Liver (tissue), 8 donors: ENCODE measurements at regions not wholly inside any gene's neighbourhood (a gene's known extent, or its start where the extent isn't known, plus 50 kb on each side); places are given as distances from the start of the nearest gene placed in this dataset.

Source experiments
- DNase-seq: peaks from one replicate; pipeline ENCODE4 v3.0.0-alpha.2; 2017; ENCODE audit warnings: low spot score
- H3K27ac ChIP-seq, 2 donors: one replicate each; pipeline ENCODE4 v1.7.0; 2013; ENCODE audit warnings: inconsistent platforms in 2 of 2, low read length in 2 of 2, control low read depth in 1 of 2, low read depth in 1 of 2, mild to moderate bottlenecking in 1 of 2
- H3K27me3 ChIP-seq, 4 donors: one replicate each; pipeline versions ENCODE4 v1.6.1 to v1.7.0; 2013; ENCODE audit warnings: low read length in 3 of 4, inconsistent platforms in 1 of 4, mild to moderate bottlenecking in 1 of 4, moderate library complexity in 1 of 4; ENCODE audit not compliant: control insufficient read depth in 4 of 4, insufficient read depth in 4 of 4
- H3K36me3 ChIP-seq, 4 donors: one replicate each; pipeline versions ENCODE4 v1.6.1 to v1.7.0; 2013; ENCODE audit warnings: low read length in 3 of 4, mild to moderate bottlenecking in 3 of 4, low read depth in 1 of 4, moderate library complexity in 1 of 4; ENCODE audit not compliant: control insufficient read depth in 4 of 4, insufficient read depth in 3 of 4
- H3K4me1 ChIP-seq, 4 donors: one replicate each; pipeline versions ENCODE4 v1.6.1 to v1.7.0; 2013; ENCODE audit warnings: low read length in 3 of 4, mild to moderate bottlenecking in 3 of 4, moderate library complexity in 1 of 4; ENCODE audit not compliant: control insufficient read depth in 4 of 4, insufficient read depth in 4 of 4
- H3K4me3 ChIP-seq, 3 donors: one replicate each; pipeline versions ENCODE4 v1.6.1 to v1.7.0; 2013; ENCODE audit warnings: low read length in 3 of 3, control low read depth in 1 of 3, low read depth in 1 of 3, mild to moderate bottlenecking in 1 of 3
- H3K9ac ChIP-seq, 2 donors: one replicate each; pipeline ENCODE4 v1.7.0; 2013; ENCODE audit warnings: low read length in 2 of 2, mild to moderate bottlenecking in 2 of 2, moderate library complexity in 2 of 2, control low read depth in 1 of 2, low read depth in 1 of 2
- H3K9me3 ChIP-seq, 4 donors: one replicate each; pipeline versions ENCODE4 v1.6.1 to v1.7.0; 2013; ENCODE audit warnings: low read length in 3 of 4; ENCODE audit not compliant: control insufficient read depth in 4 of 4
- EGR1 ChIP-seq, 2 donors: IDR thresholded peaks; 2 replicates each; pipeline ENCODE4 v1.6.1; 2016 to 2018; ENCODE audit warnings: antibody characterized with exemption in 2 of 2, low read depth in 2 of 2
- FOXA1 ChIP-seq: IDR thresholded peaks from 2 replicates; pipeline ENCODE4 v1.6.1; 2016; ENCODE audit warnings: antibody characterized with exemption
- FOXA2 ChIP-seq: IDR thresholded peaks from 2 replicates; pipeline ENCODE4 v1.6.1; 2016; ENCODE audit warnings: antibody characterized with exemption
- GABPA ChIP-seq, 2 donors: IDR thresholded peaks in 1 of 2; conservative IDR thresholded peaks in 1 of 2; 2 replicates each; pipeline ENCODE4 v1.6.1; 2016; ENCODE audit warnings: antibody characterized with exemption in 2 of 2, mild to moderate bottlenecking in 1 of 2, moderate library complexity in 1 of 2
- HNF4A ChIP-seq, 2 donors: conservative IDR thresholded peaks; 2 replicates each; pipeline ENCODE4 v1.6.1; 2016; ENCODE audit warnings: antibody characterized with exemption in 2 of 2, mild to moderate bottlenecking in 2 of 2
- HNF4G ChIP-seq: IDR thresholded peaks from 2 replicates; pipeline ENCODE4 v1.6.1; 2016; ENCODE audit warnings: antibody characterized with exemption
- JUND ChIP-seq, 2 donors: IDR thresholded peaks; 2 replicates each; pipeline ENCODE4 v1.6.1; 2016; ENCODE audit warnings: antibody characterized with exemption in 2 of 2
- NR2F2 ChIP-seq: IDR thresholded peaks from 2 replicates; pipeline ENCODE4 v1.6.1; 2016; ENCODE audit warnings: antibody characterized with exemption
- RAD21 ChIP-seq, 2 donors: IDR thresholded peaks; 2 replicates each; pipeline ENCODE4 v1.6.1; 2016; ENCODE audit warnings: antibody characterized with exemption in 2 of 2, mild to moderate bottlenecking in 2 of 2
- RXRA ChIP-seq, 2 donors: IDR thresholded peaks; 2 replicates each; pipeline ENCODE4 v1.6.1; 2017 to 2018; ENCODE audit warnings: antibody characterized with exemption in 2 of 2, mild to moderate bottlenecking in 1 of 2
- SP1 ChIP-seq: IDR thresholded peaks from 2 replicates; pipeline ENCODE4 v1.6.1; 2018; ENCODE audit warnings: antibody characterized with exemption, mild to moderate bottlenecking
- TAF1 ChIP-seq: conservative IDR thresholded peaks from 2 replicates; pipeline ENCODE4 v1.6.1; 2016; ENCODE audit warnings: antibody characterized with exemption, mild to moderate bottlenecking
- YY1 ChIP-seq: IDR thresholded peaks from 2 replicates; pipeline ENCODE4 v1.6.1; 2016; ENCODE audit warnings: antibody characterized with exemption, mild to moderate bottlenecking
- WGBS: extraction: QIAGEN DNeasy Blood & Tissue Kit; methylation state at CpG from one replicate; pipeline ENCODE4 v1.1.7; 2013; 5-methylcytosine and 5-hydroxymethylcytosine counted together
- TF ChIP-seq, protein P1 (sequence below): IDR thresholded peaks from 2 replicates; pipeline ENCODE4 v1.6.1; 2016; ENCODE audit warnings: antibody characterized with exemption, mild to moderate bottlenecking
- TF ChIP-seq, protein P2 (sequence below): IDR thresholded peaks from 2 replicates; pipeline ENCODE4 v1.6.1; 2016; ENCODE audit warnings: antibody characterized with exemption
- TF ChIP-seq, protein P3 (sequence below): IDR thresholded peaks from 2 replicates; pipeline ENCODE4 v1.6.1; 2016; ENCODE audit warnings: antibody characterized with exemption
- TF ChIP-seq, protein P4 (sequence below): IDR thresholded peaks from 2 replicates; pipeline ENCODE4 v1.6.1; 2016; ENCODE audit warnings: antibody characterized with exemption
- TF ChIP-seq, protein P5 (sequence below): fragments of 150-350 bp; IDR thresholded peaks from 2 replicates; pipeline ENCODE4 v1.5.1; 2017; ENCODE audit warnings: improper control_type of control experiment, low read depth, low read length; ENCODE audit not compliant: missing input control
- donor health status: healthy.
- donor health status: healthy.
- donor health status: healthy.
- donor health status: healthy.
- donor health status: healthy.

DNA sequence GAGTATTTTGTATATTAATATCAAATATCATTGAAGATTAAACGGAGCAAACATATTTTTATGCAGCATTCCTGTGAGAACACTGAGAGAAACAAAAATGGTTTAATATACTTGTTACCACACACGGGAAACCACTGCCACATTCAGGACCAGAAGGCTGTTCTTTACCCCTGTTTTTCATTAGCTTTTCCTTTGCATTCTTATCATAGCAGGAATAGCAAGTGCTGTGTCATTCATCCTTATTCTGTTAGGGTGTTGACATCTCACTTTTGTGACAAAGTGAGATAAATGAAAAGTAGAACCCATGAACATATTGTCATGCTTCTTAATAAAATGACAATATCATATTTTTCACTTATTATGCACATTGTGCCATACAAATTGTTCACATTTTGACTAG lies 212.4 kb upstream of the NDST4 start (continued):
- TF ChIP-seq, protein P1, sequence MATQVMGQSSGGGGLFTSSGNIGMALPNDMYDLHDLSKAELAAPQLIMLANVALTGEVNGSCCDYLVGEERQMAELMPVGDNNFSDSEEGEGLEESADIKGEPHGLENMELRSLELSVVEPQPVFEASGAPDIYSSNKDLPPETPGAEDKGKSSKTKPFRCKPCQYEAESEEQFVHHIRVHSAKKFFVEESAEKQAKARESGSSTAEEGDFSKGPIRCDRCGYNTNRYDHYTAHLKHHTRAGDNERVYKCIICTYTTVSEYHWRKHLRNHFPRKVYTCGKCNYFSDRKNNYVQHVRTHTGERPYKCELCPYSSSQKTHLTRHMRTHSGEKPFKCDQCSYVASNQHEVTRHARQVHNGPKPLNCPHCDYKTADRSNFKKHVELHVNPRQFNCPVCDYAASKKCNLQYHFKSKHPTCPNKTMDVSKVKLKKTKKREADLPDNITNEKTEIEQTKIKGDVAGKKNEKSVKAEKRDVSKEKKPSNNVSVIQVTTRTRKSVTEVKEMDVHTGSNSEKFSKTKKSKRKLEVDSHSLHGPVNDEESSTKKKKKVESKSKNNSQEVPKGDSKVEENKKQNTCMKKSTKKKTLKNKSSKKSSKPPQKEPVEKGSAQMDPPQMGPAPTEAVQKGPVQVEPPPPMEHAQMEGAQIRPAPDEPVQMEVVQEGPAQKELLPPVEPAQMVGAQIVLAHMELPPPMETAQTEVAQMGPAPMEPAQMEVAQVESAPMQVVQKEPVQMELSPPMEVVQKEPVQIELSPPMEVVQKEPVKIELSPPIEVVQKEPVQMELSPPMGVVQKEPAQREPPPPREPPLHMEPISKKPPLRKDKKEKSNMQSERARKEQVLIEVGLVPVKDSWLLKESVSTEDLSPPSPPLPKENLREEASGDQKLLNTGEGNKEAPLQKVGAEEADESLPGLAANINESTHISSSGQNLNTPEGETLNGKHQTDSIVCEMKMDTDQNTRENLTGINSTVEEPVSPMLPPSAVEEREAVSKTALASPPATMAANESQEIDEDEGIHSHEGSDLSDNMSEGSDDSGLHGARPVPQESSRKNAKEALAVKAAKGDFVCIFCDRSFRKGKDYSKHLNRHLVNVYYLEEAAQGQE, result no peak

DNA sequence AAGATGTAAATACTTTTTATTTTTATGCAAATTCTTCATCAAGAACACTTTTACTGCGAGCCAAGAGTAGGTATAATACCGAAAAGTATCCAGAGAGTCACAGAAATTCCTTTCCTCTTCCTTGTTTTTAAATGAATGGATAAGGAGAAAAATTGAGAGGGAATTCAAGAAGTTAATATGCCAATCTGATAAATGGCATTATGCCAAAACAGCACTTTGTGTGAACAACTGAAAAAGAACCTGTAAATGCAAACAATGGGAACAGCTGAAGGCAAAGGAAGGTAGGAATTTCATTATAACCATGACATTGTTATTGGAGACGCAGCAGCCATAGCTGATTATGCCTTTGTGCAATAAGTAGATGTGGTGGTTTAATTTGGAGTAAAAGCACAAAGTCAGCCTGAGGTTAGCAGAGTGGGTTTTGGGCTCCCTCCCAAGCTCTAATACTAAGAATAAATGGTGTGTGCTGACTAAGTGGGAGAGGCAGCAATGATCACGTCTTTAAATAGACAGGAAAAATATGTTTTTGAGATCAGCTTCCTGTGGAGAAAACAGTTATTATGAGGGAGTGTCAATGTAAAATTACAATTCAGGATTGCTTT lies 209.8 kb upstream of the NDST4 start:
- TF ChIP-seq EGR1 (IDR thresholded peaks at IDR 0.05; ENCODE audit: low read depth in 2 of 2) (no peak), FOXA2 (no peak), TAF1 (no peak)
- TF ChIP-seq, protein P2, sequence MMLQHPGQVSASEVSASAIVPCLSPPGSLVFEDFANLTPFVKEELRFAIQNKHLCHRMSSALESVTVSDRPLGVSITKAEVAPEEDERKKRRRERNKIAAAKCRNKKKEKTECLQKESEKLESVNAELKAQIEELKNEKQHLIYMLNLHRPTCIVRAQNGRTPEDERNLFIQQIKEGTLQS, result no peak
- TF ChIP-seq, protein P3, sequence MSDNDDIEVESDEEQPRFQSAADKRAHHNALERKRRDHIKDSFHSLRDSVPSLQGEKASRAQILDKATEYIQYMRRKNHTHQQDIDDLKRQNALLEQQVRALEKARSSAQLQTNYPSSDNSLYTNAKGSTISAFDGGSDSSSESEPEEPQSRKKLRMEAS, result no peak
- Histone ChIP-seq H3K27me3 (no peaks in the 10 kb centered on the region), H3K9me3 (no peaks in the 10 kb centered on the region), H3K9ac (no peak overlapping the region), H3K27ac (no peak overlapping the region), H3K4me1 (no peaks in the 10 kb centered on the region), H3K36me3 (no peaks in the 10 kb centered on the region), H3K4me3 (no peak overlapping the region)
- WGBS, result 72% methylated on average over 4 of the region's 4 CpGs
- DNase-seq, result no peak

DNA sequence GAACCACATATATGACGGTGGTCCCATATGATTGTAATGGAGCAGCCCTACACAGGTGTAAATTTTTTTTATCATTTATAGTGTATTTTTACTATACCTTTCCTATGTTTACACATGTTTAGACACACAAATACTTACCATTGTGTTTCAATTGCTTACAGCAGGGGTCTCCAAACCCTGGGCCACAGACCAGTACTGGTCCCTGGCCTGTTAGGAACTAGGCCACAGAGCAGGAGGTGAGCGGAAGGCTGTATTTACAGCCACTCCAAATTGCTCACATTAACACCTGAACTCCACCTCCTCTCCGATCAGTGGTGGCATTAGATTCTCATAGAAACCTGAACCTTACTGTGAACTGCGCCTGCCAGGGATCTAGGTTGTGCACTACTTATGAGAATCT lies 201.8 kb upstream of the NDST4 start:
- no peak for DNase-seq
- Histone ChIP-seq H3K27ac (no peak overlapping the region), H3K9me3 (no peaks in the 10 kb centered on the region), H3K4me3 (no peak overlapping the region), H3K9ac (no peak overlapping the region), H3K27me3 (no peaks in the 10 kb centered on the region), H3K36me3 (no peaks in the 10 kb centered on the region), H3K4me1 (no peaks in the 10 kb centered on the region)
- TF ChIP-seq YY1, result no peak
- no peak for TF ChIP-seq GABPA (IDR thresholded peaks at IDR 0.05 in 1 of 2, conservative IDR thresholded peaks at IDR 0.05 in 1 of 2)
- no peak for TF ChIP-seq TAF1
- no peak for TF ChIP-seq JUND (IDR thresholded peaks at IDR 0.05)
- no peak for TF ChIP-seq HNF4A (conservative IDR thresholded peaks at IDR 0.05)
- TF ChIP-seq EGR1 (IDR thresholded peaks at IDR 0.05; ENCODE audit: low read depth in 2 of 2), result no peak
- TF ChIP-seq RXRA (IDR thresholded peaks at IDR 0.05), result no peak
- TF ChIP-seq FOXA2, result no peak
- TF ChIP-seq, protein P1, result no peak
- TF ChIP-seq RAD21 (IDR thresholded peaks at IDR 0.05), result no peak
- TF ChIP-seq, protein P4, sequence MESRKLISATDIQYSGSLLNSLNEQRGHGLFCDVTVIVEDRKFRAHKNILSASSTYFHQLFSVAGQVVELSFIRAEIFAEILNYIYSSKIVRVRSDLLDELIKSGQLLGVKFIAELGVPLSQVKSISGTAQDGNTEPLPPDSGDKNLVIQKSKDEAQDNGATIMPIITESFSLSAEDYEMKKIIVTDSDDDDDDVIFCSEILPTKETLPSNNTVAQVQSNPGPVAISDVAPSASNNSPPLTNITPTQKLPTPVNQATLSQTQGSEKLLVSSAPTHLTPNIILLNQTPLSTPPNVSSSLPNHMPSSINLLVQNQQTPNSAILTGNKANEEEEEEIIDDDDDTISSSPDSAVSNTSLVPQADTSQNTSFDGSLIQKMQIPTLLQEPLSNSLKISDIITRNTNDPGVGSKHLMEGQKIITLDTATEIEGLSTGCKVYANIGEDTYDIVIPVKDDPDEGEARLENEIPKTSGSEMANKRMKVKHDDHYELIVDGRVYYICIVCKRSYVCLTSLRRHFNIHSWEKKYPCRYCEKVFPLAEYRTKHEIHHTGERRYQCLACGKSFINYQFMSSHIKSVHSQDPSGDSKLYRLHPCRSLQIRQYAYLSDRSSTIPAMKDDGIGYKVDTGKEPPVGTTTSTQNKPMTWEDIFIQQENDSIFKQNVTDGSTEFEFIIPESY, result no peak
- no peak for TF ChIP-seq NR2F2
- TF ChIP-seq, protein P2, result no peak
- TF ChIP-seq, protein P5, sequence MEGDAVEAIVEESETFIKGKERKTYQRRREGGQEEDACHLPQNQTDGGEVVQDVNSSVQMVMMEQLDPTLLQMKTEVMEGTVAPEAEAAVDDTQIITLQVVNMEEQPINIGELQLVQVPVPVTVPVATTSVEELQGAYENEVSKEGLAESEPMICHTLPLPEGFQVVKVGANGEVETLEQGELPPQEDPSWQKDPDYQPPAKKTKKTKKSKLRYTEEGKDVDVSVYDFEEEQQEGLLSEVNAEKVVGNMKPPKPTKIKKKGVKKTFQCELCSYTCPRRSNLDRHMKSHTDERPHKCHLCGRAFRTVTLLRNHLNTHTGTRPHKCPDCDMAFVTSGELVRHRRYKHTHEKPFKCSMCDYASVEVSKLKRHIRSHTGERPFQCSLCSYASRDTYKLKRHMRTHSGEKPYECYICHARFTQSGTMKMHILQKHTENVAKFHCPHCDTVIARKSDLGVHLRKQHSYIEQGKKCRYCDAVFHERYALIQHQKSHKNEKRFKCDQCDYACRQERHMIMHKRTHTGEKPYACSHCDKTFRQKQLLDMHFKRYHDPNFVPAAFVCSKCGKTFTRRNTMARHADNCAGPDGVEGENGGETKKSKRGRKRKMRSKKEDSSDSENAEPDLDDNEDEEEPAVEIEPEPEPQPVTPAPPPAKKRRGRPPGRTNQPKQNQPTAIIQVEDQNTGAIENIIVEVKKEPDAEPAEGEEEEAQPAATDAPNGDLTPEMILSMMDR, result no peak
- TF ChIP-seq, protein P3, result no peak
- TF ChIP-seq SP1, result no peak
- no peak for TF ChIP-seq HNF4G
- no peak for TF ChIP-seq FOXA1
- 90% methylated on average over 4 of the region's 4 CpGs for WGBS
